ENCODE measurements at regions not wholly inside any gene's neighbourhood (a gene's known extent, or its start where the extent isn't known, plus 50 kb on each side); places are given as distances from the start of the nearest gene placed in this dataset.

- Histone ChIP-seq H4K12ac (ENCODE audit: low read depth, low read length) (no peak overlapping the region), H3K9ac (ENCODE audit: low read length) (no peak overlapping the region), H4K91ac (ENCODE audit: low read depth, low read length) (no peak overlapping the region), H2BK5ac (ENCODE audit: low read depth, low read length, poor library complexity) (no peak overlapping the region), H2AK5ac (ENCODE audit: low read length) (no peak overlapping the region), H3K27me3 (ENCODE audit: insufficient read depth, low read length) (no peaks in the 10 kb centered on the region), H2BK120ac (ENCODE audit: insufficient read depth, low read length, poor library complexity) (no peak overlapping the region), H3K23ac (ENCODE audit: low read length) (no peak overlapping the region), H4K8ac (ENCODE audit: low read depth, low read length) (no peak overlapping the region), H3K9me3 (ENCODE audit: insufficient read depth, low read depth, low read length) (peaks cover 2% of the 10 kb centered on the region), H3K4ac (ENCODE audit: low read depth, low read length) (no peak overlapping the region), H3K27ac (ENCODE audit: low read depth, low read length) (no peak overlapping the region), H3K4me1 (ENCODE audit: control insufficient read depth in 1 of 2, insufficient read depth in 2 of 2, low read length in 2 of 2) (no peaks in the 10 kb centered on the region), H3K36me3 (ENCODE audit: control insufficient read depth in 1 of 2, insufficient read depth in 2 of 2, low read length in 2 of 2) (no peaks in the 10 kb centered on the region), H3K4me2 (ENCODE audit: low read length) (no peak overlapping the region), H3K4me3 (ENCODE audit: low read depth, low read length) (no peak overlapping the region), H3K79me1 (ENCODE audit: low read length) (no peaks in the 10 kb centered on the region), H3K18ac (ENCODE audit: low read length) (no peak overlapping the region), H2AFZ (ENCODE audit: insufficient read depth, low read length, poor library complexity) (no peak overlapping the region), H2BK12ac (ENCODE audit: low read length) (no peak overlapping the region), H3K14ac (ENCODE audit: low read length) (no peak overlapping the region), H3K79me2 (ENCODE audit: control insufficient read depth, insufficient read depth, low read length, poor library complexity) (no peaks in the 10 kb centered on the region)
- no CpG with 5 or more reads among the region's 3 CpGs for WGBS (ENCODE audit: extremely low coverage, insufficient coverage, insufficient read length)
- no peak for DNase-seq
These were observed 187.0 kb downstream of the PTPN20 start for GRCh38 chr10:47098238-47098637.

- no peaks in the 10 kb centered on the region for H3K4me1 ChIP-seq (ENCODE audit: control insufficient read depth in 1 of 2, insufficient read depth in 2 of 2, low read length in 2 of 2)
- H3K9ac ChIP-seq (ENCODE audit: low read length), result no peak overlapping the region
- H3K4ac ChIP-seq (ENCODE audit: low read depth, low read length), result no peak overlapping the region
- no peak overlapping the region for H3K23ac ChIP-seq (ENCODE audit: low read length)
- WGBS (ENCODE audit: extremely low coverage, insufficient coverage, insufficient read length), result no CpG with 5 or more reads among the region's 11 CpGs
- H4K8ac ChIP-seq (ENCODE audit: low read depth, low read length), result no peak overlapping the region
- no peaks in the 10 kb centered on the region for H3K27me3 ChIP-seq (ENCODE audit: insufficient read depth, low read length)
- H4K12ac ChIP-seq (ENCODE audit: low read depth, low read length), result no peak overlapping the region
- H3K18ac ChIP-seq (ENCODE audit: low read length), result no peak overlapping the region
- no peak overlapping the region for H2BK120ac ChIP-seq (ENCODE audit: insufficient read depth, low read length, poor library complexity)
- no peak overlapping the region for H2BK5ac ChIP-seq (ENCODE audit: low read depth, low read length, poor library complexity)
- H3K79me2 ChIP-seq (ENCODE audit: control insufficient read depth, insufficient read depth, low read length, poor library complexity), result no peaks in the 10 kb centered on the region
- no peak overlapping the region for H3K4me2 ChIP-seq (ENCODE audit: low read length)
- no peak overlapping the region for H2AK5ac ChIP-seq (ENCODE audit: low read length)
- no peaks in the 10 kb centered on the region for H3K36me3 ChIP-seq (ENCODE audit: control insufficient read depth in 1 of 2, insufficient read depth in 2 of 2, low read length in 2 of 2)
- H3K79me1 ChIP-seq (ENCODE audit: low read length), result no peaks in the 10 kb centered on the region
- H2AFZ ChIP-seq (ENCODE audit: insufficient read depth, low read length, poor library complexity), result no peak overlapping the region
- H3K27ac ChIP-seq (ENCODE audit: low read depth, low read length), result no peak overlapping the region
- H3K14ac ChIP-seq (ENCODE audit: low read length), result no peak overlapping the region
- no peak overlapping the region for H4K91ac ChIP-seq (ENCODE audit: low read depth, low read length)
- H3K4me3 ChIP-seq (ENCODE audit: low read depth, low read length), result no peak overlapping the region
- peaks cover 2% of the 10 kb centered on the region for H3K9me3 ChIP-seq (ENCODE audit: insufficient read depth, low read depth, low read length)
- no peak overlapping the region for H2BK12ac ChIP-seq (ENCODE audit: low read length)
- no peak for DNase-seq
These were observed 187.7 kb downstream of the PTPN20 start for GRCh38 chr10:47098964-47099363.

GRCh38 chr10:47099474-47099873 is 188.2 kb downstream of the PTPN20 start:
- Histone ChIP-seq H2AK5ac (ENCODE audit: low read length) (no peak overlapping the region), H3K14ac (ENCODE audit: low read length) (no peak overlapping the region), H4K91ac (ENCODE audit: low read depth, low read length) (no peak overlapping the region), H3K27ac (ENCODE audit: low read depth, low read length) (no peak overlapping the region), H3K9ac (ENCODE audit: low read length) (no peak overlapping the region), H2BK5ac (ENCODE audit: low read depth, low read length, poor library complexity) (no peak overlapping the region), H4K12ac (ENCODE audit: low read depth, low read length) (no peak overlapping the region), H4K8ac (ENCODE audit: low read depth, low read length) (no peak overlapping the region), H3K9me3 (ENCODE audit: insufficient read depth, low read depth, low read length) (peaks cover 2% of the 10 kb centered on the region), H3K4me3 (ENCODE audit: low read depth, low read length) (no peak overlapping the region), H3K23ac (ENCODE audit: low read length) (no peak overlapping the region), H3K4me2 (ENCODE audit: low read length) (no peak overlapping the region), H2BK12ac (ENCODE audit: low read length) (no peak overlapping the region), H3K79me1 (ENCODE audit: low read length) (no peaks in the 10 kb centered on the region), H3K36me3 (ENCODE audit: control insufficient read depth in 1 of 2, insufficient read depth in 2 of 2, low read length in 2 of 2) (no peaks in the 10 kb centered on the region), H3K18ac (ENCODE audit: low read length) (no peak overlapping the region), H3K27me3 (ENCODE audit: insufficient read depth, low read length) (no peaks in the 10 kb centered on the region), H2BK120ac (ENCODE audit: insufficient read depth, low read length, poor library complexity) (no peak overlapping the region), H2AFZ (ENCODE audit: insufficient read depth, low read length, poor library complexity) (no peak overlapping the region), H3K79me2 (ENCODE audit: control insufficient read depth, insufficient read depth, low read length, poor library complexity) (no peaks in the 10 kb centered on the region), H3K4me1 (ENCODE audit: control insufficient read depth in 1 of 2, insufficient read depth in 2 of 2, low read length in 2 of 2) (no peaks in the 10 kb centered on the region), H3K4ac (ENCODE audit: low read depth, low read length) (no peak overlapping the region)
- DNase-seq, result no peak
- WGBS (ENCODE audit: extremely low coverage, insufficient coverage, insufficient read length), result no CpG with 5 or more reads among the region's 7 CpGs

DNA sequence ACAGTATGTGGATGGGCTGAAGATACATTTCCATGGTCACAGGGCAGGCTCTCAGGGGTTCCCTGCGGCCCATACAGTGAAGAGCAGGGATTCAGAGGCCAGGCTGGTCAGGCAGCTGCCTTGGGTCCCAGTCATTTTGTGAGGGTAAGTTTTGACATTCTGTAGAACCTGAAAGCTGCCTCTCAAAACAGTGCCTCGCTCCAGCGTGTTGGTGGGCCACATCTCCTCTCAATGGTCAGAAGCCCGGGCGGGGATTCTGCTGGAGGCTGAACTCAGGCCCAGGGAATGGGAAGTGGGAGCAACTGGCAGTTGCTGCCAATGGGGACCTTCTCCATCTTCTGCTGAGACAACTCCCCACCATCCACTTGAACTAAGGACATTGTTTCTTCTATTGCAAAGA is 190.0 kb downstream of the PTPN20 start:
- H3K9ac ChIP-seq (ENCODE audit: low read length), result no peak overlapping the region
- no peak for DNase-seq
- H4K12ac ChIP-seq (ENCODE audit: low read depth, low read length), result no peak overlapping the region
- H3K27ac ChIP-seq (ENCODE audit: low read depth, low read length), result no peak overlapping the region
- no peaks in the 10 kb centered on the region for H3K79me2 ChIP-seq (ENCODE audit: control insufficient read depth, insufficient read depth, low read length, poor library complexity)
- H2BK5ac ChIP-seq (ENCODE audit: low read depth, low read length, poor library complexity), result no peak overlapping the region
- H3K18ac ChIP-seq (ENCODE audit: low read length), result no peak overlapping the region
- no peak overlapping the region for H3K23ac ChIP-seq (ENCODE audit: low read length)
- no peak overlapping the region for H3K14ac ChIP-seq (ENCODE audit: low read length)
- no peak overlapping the region for H3K4me3 ChIP-seq (ENCODE audit: low read depth, low read length)
- H3K4me2 ChIP-seq (ENCODE audit: low read length), result no peak overlapping the region
- H3K4me1 ChIP-seq (ENCODE audit: control insufficient read depth in 1 of 2, insufficient read depth in 2 of 2, low read length in 2 of 2), result no peaks in the 10 kb centered on the region
- H3K27me3 ChIP-seq (ENCODE audit: insufficient read depth, low read length), result no peaks in the 10 kb centered on the region
- H2BK12ac ChIP-seq (ENCODE audit: low read length), result no peak overlapping the region
- H3K9me3 ChIP-seq (ENCODE audit: insufficient read depth, low read depth, low read length), result peaks cover 2% of the 10 kb centered on the region
- H2BK120ac ChIP-seq (ENCODE audit: insufficient read depth, low read length, poor library complexity), result no peak overlapping the region
- no CpG with 5 or more reads among the region's 5 CpGs for WGBS (ENCODE audit: extremely low coverage, insufficient coverage, insufficient read length)
- no peaks in the 10 kb centered on the region for H3K79me1 ChIP-seq (ENCODE audit: low read length)
- no peak overlapping the region for H2AK5ac ChIP-seq (ENCODE audit: low read length)
- H3K36me3 ChIP-seq (ENCODE audit: control insufficient read depth in 1 of 2, insufficient read depth in 2 of 2, low read length in 2 of 2), result no peaks in the 10 kb centered on the region
- no peak overlapping the region for H3K4ac ChIP-seq (ENCODE audit: low read depth, low read length)
- H4K8ac ChIP-seq (ENCODE audit: low read depth, low read length), result no peak overlapping the region
- H2AFZ ChIP-seq (ENCODE audit: insufficient read depth, low read length, poor library complexity), result no peak overlapping the region
- H4K91ac ChIP-seq (ENCODE audit: low read depth, low read length), result no peak overlapping the region
